Body of pancreas (tissue), 4 donors: ENCODE measurements at regions not wholly inside any gene's neighbourhood (a gene's known extent, or its start where the extent isn't known, plus 50 kb on each side); places are given as distances from the start of the nearest gene placed in this dataset.

Source experiments
- ATAC-seq: fragments of 150-250 bp; one replicate; pipeline ENCODE4 v1.9.1; 2016
- DNase-seq, 4 donors: peaks; one replicate each; pipeline ENCODE4 v3.0.0-alpha.2; 2019
- H3K27ac ChIP-seq, 4 donors: fragments of 200-600 bp; sonication (generic); 1 replicate in 3 of 4; 2 replicates in 1 of 4; pipeline versions ENCODE4 v1.5.1 to v1.6.1; 2016 to 2019; ENCODE audit warnings: mild to moderate bottlenecking in 1 of 4, mixed read lengths in 1 of 4, moderate library complexity in 1 of 4
- H3K27me3 ChIP-seq, 2 donors: fragments of 200-600 bp; sonication (generic); one replicate each; pipeline ENCODE4 v1.6.0; 2016; ENCODE audit warnings: mild to moderate bottlenecking in 1 of 2
- H3K36me3 ChIP-seq, 2 donors: fragments of 200-600 bp; sonication (generic); replicated peaks in 1 of 2; 2 replicates each; pipeline ENCODE4 v1.5.1; 2016; ENCODE audit warnings: low read depth in 2 of 2; ENCODE audit not compliant: insufficient read depth in 1 of 2
- H3K4me1 ChIP-seq: fragments of 200-600 bp; sonication (generic); one replicate; pipeline ENCODE4 v1.6.0; 2016
- H3K4me3 ChIP-seq, 2 donors: fragments of 200-600 bp; sonication (generic); 1 replicate in 1 of 2; 2 replicates in 1 of 2; pipeline ENCODE4 v1.5.1; 2016 to 2019
- H3K9me3 ChIP-seq, 3 donors: fragments of 200-600 bp; sonication (generic); 1 replicate in 2 of 3; 2 replicates in 1 of 3; pipeline ENCODE4 v1.5.1; 2016
- POLR2A ChIP-seq, 3 donors: fragments of 450-650 bp; IDR thresholded peaks; one replicate each; pipeline ENCODE4 v1.6.1; 2016; ENCODE audit warnings: antibody characterized with exemption in 3 of 3, mild to moderate bottlenecking in 2 of 3
- WGBS, 2 donors: methylation state at CpG; one replicate each; pipeline ENCODE4 v1.1.5; 2017; 5-methylcytosine and 5-hydroxymethylcytosine counted together
- intact Hi-C: fragments of 100-400 bp; cut with DNase I; formaldehyde crosslinking; loops from one replicate; pipeline ENCODE4 v1.15.1; 2023
- TF ChIP-seq, protein P1 (sequence below), 7 experiments: fragments of 450-650 bp in 4 of 7; fragments of 200-600 bp in 3 of 7; sonication (generic) in 3 of 7; IDR thresholded peaks; one replicate each; pipeline ENCODE4 v1.5.1; 2016 to 2019; ENCODE audit warnings: antibody characterized with exemption in 7 of 7

- DNase-seq (no peak), ATAC-seq (no peak)
- Histone ChIP-seq H3K36me3 (no peaks in the 10 kb centered on the region), H3K4me1 (no peaks in the 10 kb centered on the region), H3K27me3 (no peaks in the 10 kb centered on the region), H3K4me3 (no peak overlapping the region), H3K9me3 (no peaks in the 10 kb centered on the region), H3K27ac (no peak overlapping the region)
- intact Hi-C loops = no loop called here
- TF ChIP-seq, protein P1, sequence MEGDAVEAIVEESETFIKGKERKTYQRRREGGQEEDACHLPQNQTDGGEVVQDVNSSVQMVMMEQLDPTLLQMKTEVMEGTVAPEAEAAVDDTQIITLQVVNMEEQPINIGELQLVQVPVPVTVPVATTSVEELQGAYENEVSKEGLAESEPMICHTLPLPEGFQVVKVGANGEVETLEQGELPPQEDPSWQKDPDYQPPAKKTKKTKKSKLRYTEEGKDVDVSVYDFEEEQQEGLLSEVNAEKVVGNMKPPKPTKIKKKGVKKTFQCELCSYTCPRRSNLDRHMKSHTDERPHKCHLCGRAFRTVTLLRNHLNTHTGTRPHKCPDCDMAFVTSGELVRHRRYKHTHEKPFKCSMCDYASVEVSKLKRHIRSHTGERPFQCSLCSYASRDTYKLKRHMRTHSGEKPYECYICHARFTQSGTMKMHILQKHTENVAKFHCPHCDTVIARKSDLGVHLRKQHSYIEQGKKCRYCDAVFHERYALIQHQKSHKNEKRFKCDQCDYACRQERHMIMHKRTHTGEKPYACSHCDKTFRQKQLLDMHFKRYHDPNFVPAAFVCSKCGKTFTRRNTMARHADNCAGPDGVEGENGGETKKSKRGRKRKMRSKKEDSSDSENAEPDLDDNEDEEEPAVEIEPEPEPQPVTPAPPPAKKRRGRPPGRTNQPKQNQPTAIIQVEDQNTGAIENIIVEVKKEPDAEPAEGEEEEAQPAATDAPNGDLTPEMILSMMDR (IDR thresholded peaks at IDR 0.05) = no peak
- TF ChIP-seq POLR2A (IDR thresholded peaks at IDR 0.05) = no peak
Measured at GRCh38 chr4:4913628-4914027, 54.2 kb downstream of the MSX1 start.

DNA sequence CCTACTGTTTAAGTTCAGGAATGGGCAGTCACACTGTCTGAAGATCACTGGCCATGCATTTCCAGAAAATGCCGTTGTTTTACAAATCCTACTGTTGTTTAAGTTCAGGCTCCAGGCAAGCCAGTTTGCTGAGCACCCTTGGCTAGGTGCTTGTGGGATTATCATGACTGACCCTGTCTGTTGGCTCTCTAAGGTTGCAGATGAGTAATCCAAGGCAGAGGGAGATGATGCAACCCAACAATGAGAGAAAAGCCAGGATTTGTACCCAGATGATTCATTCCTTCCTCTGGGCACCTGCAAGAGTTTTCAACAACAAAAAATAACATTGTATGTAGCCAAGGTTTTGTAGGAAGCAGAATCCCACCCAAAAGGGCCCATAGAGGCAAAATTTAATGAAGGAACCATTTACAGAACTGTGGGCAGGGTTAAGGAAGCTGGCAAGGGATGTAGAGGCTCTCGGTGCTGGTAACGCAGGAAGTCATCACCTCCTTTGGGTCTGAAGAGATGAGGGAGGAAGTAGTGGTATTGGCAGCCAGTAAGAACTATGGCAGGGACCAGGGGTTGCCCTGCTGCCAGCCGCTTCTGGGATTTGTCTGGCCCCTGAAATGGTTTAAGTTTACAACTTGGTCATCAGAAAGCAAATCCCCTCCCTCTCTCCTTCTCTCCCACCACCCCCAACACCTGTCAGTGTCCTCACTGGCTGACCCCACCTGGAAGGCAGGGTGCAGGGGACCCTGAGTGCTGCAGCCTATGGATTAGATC is 54.8 kb downstream of the MSX1 start:
- WGBS, 2 donors = 66 to 70% methylated on average over 4 of the region's 4 CpGs
- intact Hi-C loops = no loop called here
- H3K36me3 ChIP-seq = no peaks in the 10 kb centered on the region
- no peaks in the 10 kb centered on the region for H3K4me1 ChIP-seq
- H3K9me3 ChIP-seq = no peaks in the 10 kb centered on the region
- ATAC-seq = no peak
- no peaks in the 10 kb centered on the region for H3K27me3 ChIP-seq
- no peak for TF ChIP-seq POLR2A (IDR thresholded peaks at IDR 0.05)
- TF ChIP-seq, protein P1 (IDR thresholded peaks at IDR 0.05) = no peak
- DNase-seq = peak in 1 of 4 donors; percentile 3
- H3K27ac ChIP-seq = no peak overlapping the region
- no peak overlapping the region for H3K4me3 ChIP-seq

GRCh38 chr4:4914965-4915845 is 55.7 kb downstream of the MSX1 start:
- WGBS, 2 donors = 59 to 68% methylated on average over 8 to 10 of the region's 10 CpGs
- TF ChIP-seq, protein P1 (IDR thresholded peaks at IDR 0.05) = no peak
- TF ChIP-seq POLR2A (IDR thresholded peaks at IDR 0.05) = no peak
- Histone ChIP-seq H3K36me3 (no peaks in the 10 kb centered on the region), H3K27ac (no peak overlapping the region), H3K9me3 (no peaks in the 10 kb centered on the region), H3K4me1 (no peaks in the 10 kb centered on the region), H3K27me3 (no peaks in the 10 kb centered on the region), H3K4me3 (no peak overlapping the region)
- DNase-seq (no peak), ATAC-seq (no peak)
- intact Hi-C loops = no loop called here

- DNase-seq = no peak
Measured at GRCh38 chr4:4918067-4918466, 58.6 kb downstream of the MSX1 start.

More at GRCh38 chr4:4918067-4918466, 58.6 kb downstream of the MSX1 start:
- Histone ChIP-seq H3K9me3 (no peaks in the 10 kb centered on the region), H3K27me3 (no peaks in the 10 kb centered on the region), H3K36me3 (no peaks in the 10 kb centered on the region), H3K27ac (no peak overlapping the region), H3K4me3 (no peak overlapping the region), H3K4me1 (no peaks in the 10 kb centered on the region)
- no peak for ATAC-seq
- TF ChIP-seq POLR2A (IDR thresholded peaks at IDR 0.05) = no peak
- TF ChIP-seq, protein P1 (IDR thresholded peaks at IDR 0.05) = no peak
- intact Hi-C loops = no loop called here
- 24 to 31% methylated on average over 2 of the region's 2 CpGs for WGBS, 2 donors
